ENCODE measurements at regions not wholly inside any gene's neighbourhood (a gene's known extent, or its start where the extent isn't known, plus 50 kb on each side); places are given as distances from the start of the nearest gene placed in this dataset.

DNA sequence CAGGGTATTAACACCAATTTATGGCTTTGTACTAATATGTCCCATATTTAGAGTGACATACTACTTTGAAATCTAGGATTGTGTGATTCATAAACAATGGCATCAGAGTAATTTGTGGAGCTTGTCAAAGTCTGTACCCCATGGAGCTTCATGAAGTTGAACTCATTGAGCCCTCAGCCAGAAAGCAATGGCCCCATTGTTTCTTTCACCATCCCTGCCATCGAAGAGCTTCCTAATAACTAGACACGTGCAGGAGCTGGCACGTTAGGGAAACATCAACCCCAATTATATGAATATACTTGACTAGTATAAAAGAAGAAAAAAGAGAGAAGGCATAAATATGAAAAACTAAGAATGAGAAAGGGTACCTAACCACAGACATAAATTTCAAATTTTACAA, 206.6 kb downstream of the CXCL12 start:
- no peak overlapping the region for H3K4me3 ChIP-seq (ENCODE audit: low read length)
- DNase-seq (ENCODE audit: low read depth) = no peak
- TF ChIP-seq, protein P1, sequence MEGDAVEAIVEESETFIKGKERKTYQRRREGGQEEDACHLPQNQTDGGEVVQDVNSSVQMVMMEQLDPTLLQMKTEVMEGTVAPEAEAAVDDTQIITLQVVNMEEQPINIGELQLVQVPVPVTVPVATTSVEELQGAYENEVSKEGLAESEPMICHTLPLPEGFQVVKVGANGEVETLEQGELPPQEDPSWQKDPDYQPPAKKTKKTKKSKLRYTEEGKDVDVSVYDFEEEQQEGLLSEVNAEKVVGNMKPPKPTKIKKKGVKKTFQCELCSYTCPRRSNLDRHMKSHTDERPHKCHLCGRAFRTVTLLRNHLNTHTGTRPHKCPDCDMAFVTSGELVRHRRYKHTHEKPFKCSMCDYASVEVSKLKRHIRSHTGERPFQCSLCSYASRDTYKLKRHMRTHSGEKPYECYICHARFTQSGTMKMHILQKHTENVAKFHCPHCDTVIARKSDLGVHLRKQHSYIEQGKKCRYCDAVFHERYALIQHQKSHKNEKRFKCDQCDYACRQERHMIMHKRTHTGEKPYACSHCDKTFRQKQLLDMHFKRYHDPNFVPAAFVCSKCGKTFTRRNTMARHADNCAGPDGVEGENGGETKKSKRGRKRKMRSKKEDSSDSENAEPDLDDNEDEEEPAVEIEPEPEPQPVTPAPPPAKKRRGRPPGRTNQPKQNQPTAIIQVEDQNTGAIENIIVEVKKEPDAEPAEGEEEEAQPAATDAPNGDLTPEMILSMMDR (IDR thresholded peaks at IDR 0.05; ENCODE audit: insufficient read depth, low read depth, low read length, missing control alignments) = no peak

DNA sequence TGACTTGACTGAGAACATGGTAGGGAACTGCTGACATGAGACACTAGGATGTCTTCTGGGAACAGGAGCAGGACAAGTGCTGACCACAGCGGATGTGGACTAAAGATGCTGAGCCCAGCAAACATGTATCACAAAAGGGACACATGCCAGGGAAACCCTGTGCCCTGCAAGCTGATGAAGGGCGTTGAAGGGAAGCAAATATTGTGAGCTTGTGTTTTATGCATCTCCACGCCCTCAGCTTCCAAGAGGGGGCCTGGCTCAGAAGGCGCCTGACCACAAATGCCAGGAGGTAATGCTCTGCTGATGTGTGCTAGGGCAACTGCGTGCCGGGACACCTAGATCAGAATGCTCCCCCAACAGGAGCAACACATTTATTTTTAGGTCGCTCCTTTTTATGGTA, 207.3 kb downstream of the CXCL12 start:
- H3K4me3 ChIP-seq (ENCODE audit: low read length) = no peak overlapping the region
- no peak for DNase-seq (ENCODE audit: low read depth)
- TF ChIP-seq, protein P1 (IDR thresholded peaks at IDR 0.05; ENCODE audit: insufficient read depth, low read depth, low read length, missing control alignments) = no peak

DNA sequence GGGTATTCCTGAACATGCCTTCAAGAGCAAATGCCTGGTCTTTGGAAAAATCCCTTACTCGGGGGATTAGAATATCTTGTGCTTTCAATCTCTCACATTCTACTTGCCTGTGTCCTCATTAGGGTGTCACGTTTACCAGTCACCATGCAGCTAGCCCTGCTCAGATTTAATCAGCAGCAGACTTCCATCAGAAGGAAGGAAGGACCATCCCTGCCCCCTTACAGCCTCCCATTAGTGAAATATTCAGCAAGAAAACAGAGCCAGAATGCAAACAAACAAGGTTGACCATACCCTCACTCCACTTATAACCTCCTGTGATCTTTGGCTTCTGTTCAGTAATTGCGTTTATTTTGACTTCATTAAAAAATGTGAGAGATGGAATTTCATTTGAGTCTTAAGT, 208.6 kb downstream of the CXCL12 start:
- TF ChIP-seq, protein P1 (IDR thresholded peaks at IDR 0.05; ENCODE audit: insufficient read depth, low read depth, low read length, missing control alignments) = no peak
- DNase-seq (ENCODE audit: low read depth) = no peak
- H3K4me3 ChIP-seq (ENCODE audit: low read length) = no peak overlapping the region

DNA sequence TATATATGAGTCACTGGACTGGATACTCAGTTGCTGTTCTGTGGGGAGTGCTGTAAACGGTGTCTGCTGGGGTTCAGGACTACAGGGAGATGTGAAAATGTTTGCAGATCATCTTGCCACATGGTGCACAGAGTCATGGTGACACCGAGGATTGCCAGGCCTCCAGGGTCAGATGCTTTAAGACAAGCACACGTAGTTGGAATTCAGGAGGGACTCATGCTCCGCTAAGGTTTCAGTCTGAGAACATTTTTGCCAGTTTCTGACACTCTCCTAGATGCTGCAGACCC, 211.3 kb downstream of the CXCL12 start:
- TF ChIP-seq, protein P1 (IDR thresholded peaks at IDR 0.05; ENCODE audit: insufficient read depth, low read depth, low read length, missing control alignments) = no peak
- DNase-seq (ENCODE audit: low read depth) = no peak
- H3K4me3 ChIP-seq (ENCODE audit: low read length) = no peak overlapping the region

DNA sequence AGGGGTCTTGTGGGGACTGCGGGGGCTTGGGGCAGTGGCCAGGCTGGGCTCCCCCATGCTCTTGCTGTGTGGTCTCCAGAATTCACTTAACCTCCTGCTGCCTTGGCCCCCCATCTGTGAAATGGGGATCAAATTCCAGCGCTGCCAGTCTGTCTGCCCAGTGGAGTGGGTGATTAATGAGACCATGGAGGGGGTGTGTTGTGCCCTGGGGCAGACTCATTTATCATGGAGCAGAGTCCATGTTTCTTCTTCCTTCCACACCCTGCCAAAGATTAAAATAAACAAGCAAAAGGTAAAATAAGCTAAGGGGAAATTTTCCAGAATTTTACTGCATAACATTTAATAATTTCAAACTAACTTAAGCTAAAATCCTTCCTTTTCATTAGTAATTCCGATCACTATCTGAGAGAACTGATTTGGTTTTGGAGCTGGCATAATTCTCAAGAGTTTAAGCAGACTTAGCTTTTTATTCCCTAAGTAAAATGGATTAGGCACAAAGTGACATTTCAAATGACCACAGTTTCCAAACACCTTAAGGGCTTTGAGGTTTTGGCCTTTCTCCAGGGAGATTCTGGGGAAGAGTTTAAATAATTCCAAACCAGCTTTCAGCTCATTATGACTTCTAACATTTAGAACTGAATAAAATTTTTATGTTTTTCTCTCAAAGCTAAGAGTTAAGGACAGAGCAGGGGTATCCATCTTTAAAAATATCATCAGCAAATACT, 211.9 kb downstream of the CXCL12 start:
- TF ChIP-seq, protein P1 (IDR thresholded peaks at IDR 0.05; ENCODE audit: insufficient read depth, low read depth, low read length, missing control alignments) = no peak
- H3K4me3 ChIP-seq (ENCODE audit: low read length) = no peak overlapping the region
- DNase-seq (ENCODE audit: low read depth) = no peak

DNA sequence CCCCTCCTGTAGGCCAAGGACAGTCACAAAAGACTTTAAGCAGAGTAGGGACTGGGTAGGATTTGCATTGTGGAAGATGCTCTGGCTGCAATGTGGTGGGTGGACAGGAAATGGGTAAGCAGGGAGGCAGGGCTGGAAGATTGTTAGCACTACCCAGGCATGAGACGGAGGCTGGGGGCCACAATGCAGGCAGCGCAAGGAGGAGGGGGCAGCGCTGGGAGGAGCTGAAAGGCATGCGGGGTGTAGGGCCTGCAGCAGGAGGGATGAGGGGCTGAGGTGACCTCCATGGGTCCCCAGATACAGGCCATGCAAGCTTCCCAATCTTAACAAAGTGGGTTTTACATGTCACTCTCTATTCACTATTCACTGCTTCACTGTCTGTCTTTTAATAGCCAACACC, 213.1 kb downstream of the CXCL12 start:
- TF ChIP-seq, protein P1 (IDR thresholded peaks at IDR 0.05; ENCODE audit: insufficient read depth, low read depth, low read length, missing control alignments) = no peak

DNA sequence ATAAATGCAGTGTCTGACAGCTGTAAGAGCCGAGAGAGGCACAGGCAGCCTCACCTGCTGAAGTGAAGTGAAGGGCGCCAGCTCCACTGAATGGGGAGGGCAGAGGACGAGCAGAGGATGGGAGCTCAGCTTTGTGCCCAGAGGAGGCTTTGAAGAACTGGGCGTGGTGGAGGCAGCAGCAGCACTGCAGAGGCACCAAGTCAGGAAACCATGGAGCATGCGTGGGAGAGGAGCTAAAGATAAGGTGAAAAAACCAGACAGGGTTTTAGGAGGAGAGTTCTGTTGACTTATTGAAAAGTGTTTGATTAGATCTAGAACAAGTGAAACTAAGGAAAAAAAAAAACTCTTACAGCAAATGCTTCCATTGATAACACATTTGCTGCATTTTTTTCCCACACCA, 216.4 kb downstream of the CXCL12 start:
- TF ChIP-seq, protein P1 (IDR thresholded peaks at IDR 0.05; ENCODE audit: insufficient read depth, low read depth, low read length, missing control alignments) = no peak
- H3K4me3 ChIP-seq (ENCODE audit: low read length) = no peak overlapping the region
- DNase-seq (ENCODE audit: low read depth) = no peak

More for the DNA sequence above, 213.1 kb downstream of the CXCL12 start:
- no peak for DNase-seq (ENCODE audit: low read depth)
- H3K4me3 ChIP-seq (ENCODE audit: low read length) = no peak overlapping the region

Measured in epithelial cell of esophagus (primary cell).